ENCODE measurements at regions not wholly inside any gene's neighbourhood (a gene's known extent, or its start where the extent isn't known, plus 50 kb on each side); places are given as distances from the start of the nearest gene placed in this dataset.

- Histone ChIP-seq H3K79me2 (ENCODE audit: low read length) (no peaks in the 10 kb centered on the region), H3K4me3 (ENCODE audit: low read length) (no peak overlapping the region), H3K27ac (ENCODE audit: low read length) (no peak overlapping the region), H3K9ac (ENCODE audit: low read length) (no peak overlapping the region), H3K36me3 (ENCODE audit: low read depth, low read length) (no peaks in the 10 kb centered on the region), H3K9me3 (ENCODE audit: low read length) (peaks cover 11% of the 10 kb centered on the region), H2AFZ (ENCODE audit: low read length) (no peak overlapping the region), H3K4me1 (ENCODE audit: insufficient read depth, low read length) (no peaks in the 10 kb centered on the region), H3K27me3 (ENCODE audit: low read length) (no peaks in the 10 kb centered on the region), H3K9me2 (replicated peaks; ENCODE audit: low read length) (no peaks in the 10 kb centered on the region), H4K20me1 (ENCODE audit: low read length) (no peaks in the 10 kb centered on the region), H3F3A (ENCODE audit: low read length, unreplicated experiment) (no peaks in the 10 kb centered on the region), H3K4me2 (ENCODE audit: low read length) (no peak overlapping the region)
- no peak for ATAC-seq
- BruUV-seq (replicated peaks): no TSS peak
- no peak for DNase-seq
- POLR2A ChIA-PET (ENCODE audit: unreplicated experiment): no interaction called here
- CTCF ChIA-PET: no interaction called here
- intact Hi-C loops (cut with micrococcal nuclease): no loop called here
- TF ChIP-seq CTCF (conservative IDR thresholded peaks at IDR 0.05; ENCODE audit: low read depth, low read length) (no peak), EZH2 (IDR thresholded peaks at IDR 0.05; ENCODE audit: low read length, unreplicated experiment) (no peak), EZH2phosphoT487 (IDR thresholded peaks at IDR 0.05; ENCODE audit: borderline replicate concordance, low read length) (no peak)
Measured at GRCh38 chr11:81278991-81279390, 1454.7 kb downstream of the FAM181B start.

- no peak overlapping the region for H3K4me2 ChIP-seq (ENCODE audit: low read length)
- H3K9me2 ChIP-seq (replicated peaks; ENCODE audit: low read length): no peaks in the 10 kb centered on the region
- H3K9me3 ChIP-seq (ENCODE audit: low read length): no peaks in the 10 kb centered on the region
- no peaks in the 10 kb centered on the region for H3K4me1 ChIP-seq (ENCODE audit: insufficient read depth, low read length)
- H2AFZ ChIP-seq (ENCODE audit: low read length): no peak overlapping the region
- ATAC-seq: no peak
- TF ChIP-seq EZH2 (IDR thresholded peaks at IDR 0.05; ENCODE audit: low read length, unreplicated experiment): no peak
- no peak for TF ChIP-seq EZH2phosphoT487 (IDR thresholded peaks at IDR 0.05; ENCODE audit: borderline replicate concordance, low read length)
- TF ChIP-seq CTCF (conservative IDR thresholded peaks at IDR 0.05; ENCODE audit: low read depth, low read length): no peak
- no peak overlapping the region for H3K9ac ChIP-seq (ENCODE audit: low read length)
- BruUV-seq (replicated peaks): no TSS peak
- intact Hi-C loops (cut with micrococcal nuclease): no loop called here
- H3K27me3 ChIP-seq (ENCODE audit: low read length): no peaks in the 10 kb centered on the region
- ChIA-PET POLR2A (ENCODE audit: unreplicated experiment) (no interaction called here), CTCF (no interaction called here)
- no peaks in the 10 kb centered on the region for H3K36me3 ChIP-seq (ENCODE audit: low read depth, low read length)
- no peaks in the 10 kb centered on the region for H4K20me1 ChIP-seq (ENCODE audit: low read length)
- no peaks in the 10 kb centered on the region for H3F3A ChIP-seq (ENCODE audit: low read length, unreplicated experiment)
- H3K27ac ChIP-seq (ENCODE audit: low read length): no peak overlapping the region
- H3K79me2 ChIP-seq (ENCODE audit: low read length): no peaks in the 10 kb centered on the region
- no peak for DNase-seq
- H3K4me3 ChIP-seq (ENCODE audit: low read length): no peak overlapping the region
Measured at GRCh38 chr11:81270686-81271085, 1463.0 kb downstream of the FAM181B start.

GRCh38 chr11:81267246-81267645, 1466.4 kb downstream of the FAM181B start:
- Histone ChIP-seq H3K27me3 (ENCODE audit: low read length) (no peaks in the 10 kb centered on the region), H4K20me1 (ENCODE audit: low read length) (no peaks in the 10 kb centered on the region), H3K4me1 (ENCODE audit: insufficient read depth, low read length) (no peaks in the 10 kb centered on the region), H3K36me3 (ENCODE audit: low read depth, low read length) (no peaks in the 10 kb centered on the region), H3K4me2 (ENCODE audit: low read length) (no peak overlapping the region), H3F3A (ENCODE audit: low read length, unreplicated experiment) (no peaks in the 10 kb centered on the region), H3K9me3 (ENCODE audit: low read length) (no peaks in the 10 kb centered on the region), H2AFZ (ENCODE audit: low read length) (no peak overlapping the region), H3K9ac (ENCODE audit: low read length) (no peak overlapping the region), H3K9me2 (replicated peaks; ENCODE audit: low read length) (no peaks in the 10 kb centered on the region), H3K4me3 (ENCODE audit: low read length) (no peak overlapping the region), H3K27ac (ENCODE audit: low read length) (no peak overlapping the region), H3K79me2 (ENCODE audit: low read length) (no peaks in the 10 kb centered on the region)
- ATAC-seq (no peak), DNase-seq (no peak)
- intact Hi-C loops (cut with micrococcal nuclease): no loop called here
- BruUV-seq (replicated peaks): no TSS peak
- CTCF ChIA-PET: no interaction called here
- no peak for TF ChIP-seq EZH2 (IDR thresholded peaks at IDR 0.05; ENCODE audit: low read length, unreplicated experiment)
- TF ChIP-seq CTCF (conservative IDR thresholded peaks at IDR 0.05; ENCODE audit: low read depth, low read length): no peak
- no peak for TF ChIP-seq EZH2phosphoT487 (IDR thresholded peaks at IDR 0.05; ENCODE audit: borderline replicate concordance, low read length)
- POLR2A ChIA-PET (ENCODE audit: unreplicated experiment): no interaction called here

Measured in PC-3 (cell line).